Thoracic aorta (tissue), 2 donors: ENCODE measurements at regions not wholly inside any gene's neighbourhood (a gene's known extent, or its start where the extent isn't known, plus 50 kb on each side); places are given as distances from the start of the nearest gene placed in this dataset.

ENCODE experiments used
- ATAC-seq: fragments of 150-250 bp; one replicate; pipeline ENCODE4 v1.8.0; 2017; ENCODE audit warnings: low read depth; ENCODE audit not compliant: insufficient number of reproducible peaks, low FRiP score
- DNase-seq: peaks from one replicate; pipeline ENCODE4 v3.0.0-alpha.2; 2020; ENCODE audit warnings: low spot score
- H3K27ac ChIP-seq, 2 donors: fragments of 200-600 bp; sonication (generic); 1 replicate in 1 of 2; 2 replicates in 1 of 2; pipeline ENCODE4 v1.5.1; 2016; ENCODE audit warnings: mild to moderate bottlenecking in 2 of 2, moderate library complexity in 2 of 2
- H3K27me3 ChIP-seq: fragments of 200-600 bp; sonication (generic); replicated peaks from 2 replicates; pipeline ENCODE4 v1.6.0; 2016; ENCODE audit warnings: mild to moderate bottlenecking; ENCODE audit not compliant: insufficient read depth
- H3K36me3 ChIP-seq: fragments of 200-600 bp; sonication (generic); one replicate; pipeline ENCODE4 v1.5.1; 2016
- H3K4me1 ChIP-seq, 2 donors: fragments of 200-600 bp; sonication (generic); 1 replicate in 1 of 2; 2 replicates in 1 of 2; pipeline versions ENCODE4 v1.5.1 to v1.6.0; 2016; ENCODE audit warnings: low read depth in 2 of 2, mild to moderate bottlenecking in 1 of 2; ENCODE audit not compliant: control insufficient read depth in 1 of 2
- H3K4me3 ChIP-seq: fragments of 200-600 bp; sonication (generic); 2 replicates; pipeline ENCODE4 v1.5.1; 2016; ENCODE audit warnings: mild to moderate bottlenecking
- H3K9me3 ChIP-seq: fragments of 200-600 bp; sonication (generic); 2 replicates; pipeline ENCODE4 v1.5.1; 2016
- TF ChIP-seq, protein P1 (sequence below): fragments of 200-600 bp; sonication (generic); IDR thresholded peaks from one replicate; pipeline ENCODE4 v1.5.1; 2019; ENCODE audit warnings: antibody characterized with exemption

DNA sequence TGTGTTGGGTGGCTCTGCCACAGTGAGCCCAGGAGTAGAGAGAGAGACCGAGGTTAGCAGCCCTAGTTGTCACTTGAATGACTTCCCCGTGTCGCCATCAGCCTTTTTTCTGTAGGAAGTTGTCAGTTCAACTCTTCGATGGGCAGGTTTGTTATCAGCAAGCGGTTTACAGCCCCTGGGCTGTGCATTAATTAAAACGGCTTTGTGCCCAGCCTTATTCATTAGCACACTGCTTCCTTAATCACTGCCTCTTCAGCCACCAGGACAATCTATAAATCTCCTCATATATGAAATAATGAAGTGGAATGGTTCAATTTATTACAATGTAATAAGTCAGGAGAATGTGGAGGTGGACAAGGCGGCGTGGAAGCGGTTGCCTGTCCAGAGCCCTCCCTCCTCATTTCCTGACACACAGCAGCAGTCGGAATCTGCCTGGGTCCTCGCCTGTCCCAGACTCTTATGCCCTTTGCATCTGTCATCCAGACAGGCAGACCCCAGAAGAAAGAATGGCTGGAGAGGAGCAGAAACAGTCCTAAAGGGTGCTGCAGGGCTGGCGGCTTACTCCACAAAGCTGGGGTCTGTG, 122.4 kb upstream of the OPCML start:
- ATAC-seq = no peak
- Histone ChIP-seq H3K36me3 (no peaks in the 10 kb centered on the region), H3K27me3 (no peaks in the 10 kb centered on the region), H3K9me3 (no peaks in the 10 kb centered on the region), H3K4me3 (no peak overlapping the region), H3K4me1 (no peaks in the 10 kb centered on the region), H3K27ac (no peak overlapping the region)
- TF ChIP-seq, protein P1, sequence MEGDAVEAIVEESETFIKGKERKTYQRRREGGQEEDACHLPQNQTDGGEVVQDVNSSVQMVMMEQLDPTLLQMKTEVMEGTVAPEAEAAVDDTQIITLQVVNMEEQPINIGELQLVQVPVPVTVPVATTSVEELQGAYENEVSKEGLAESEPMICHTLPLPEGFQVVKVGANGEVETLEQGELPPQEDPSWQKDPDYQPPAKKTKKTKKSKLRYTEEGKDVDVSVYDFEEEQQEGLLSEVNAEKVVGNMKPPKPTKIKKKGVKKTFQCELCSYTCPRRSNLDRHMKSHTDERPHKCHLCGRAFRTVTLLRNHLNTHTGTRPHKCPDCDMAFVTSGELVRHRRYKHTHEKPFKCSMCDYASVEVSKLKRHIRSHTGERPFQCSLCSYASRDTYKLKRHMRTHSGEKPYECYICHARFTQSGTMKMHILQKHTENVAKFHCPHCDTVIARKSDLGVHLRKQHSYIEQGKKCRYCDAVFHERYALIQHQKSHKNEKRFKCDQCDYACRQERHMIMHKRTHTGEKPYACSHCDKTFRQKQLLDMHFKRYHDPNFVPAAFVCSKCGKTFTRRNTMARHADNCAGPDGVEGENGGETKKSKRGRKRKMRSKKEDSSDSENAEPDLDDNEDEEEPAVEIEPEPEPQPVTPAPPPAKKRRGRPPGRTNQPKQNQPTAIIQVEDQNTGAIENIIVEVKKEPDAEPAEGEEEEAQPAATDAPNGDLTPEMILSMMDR = no peak
- no peak for DNase-seq

DNA sequence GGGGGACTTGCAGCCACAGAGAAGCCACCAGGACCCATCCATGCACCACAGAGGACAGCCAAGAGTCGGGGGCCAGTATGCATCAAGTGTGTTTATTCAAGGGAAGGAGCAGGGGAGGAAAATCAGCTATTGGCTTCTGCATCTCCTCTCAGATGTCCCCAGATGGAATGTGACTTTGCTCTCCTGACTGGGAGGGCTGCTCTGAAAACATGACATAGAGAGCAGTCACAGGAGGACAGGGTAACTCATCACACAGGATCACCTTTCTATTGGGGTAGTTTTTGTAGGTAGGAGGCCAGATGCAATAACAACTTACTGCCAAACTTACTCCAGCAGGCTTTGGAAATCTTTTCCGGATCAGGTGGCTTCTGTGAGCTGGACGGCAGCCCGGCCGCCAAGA, 121.0 kb upstream of the OPCML start:
- ATAC-seq (no peak), DNase-seq (no peak)
- no peaks in the 10 kb centered on the region for H3K27me3 ChIP-seq
- H3K36me3 ChIP-seq = no peaks in the 10 kb centered on the region
- H3K4me1 ChIP-seq = no peaks in the 10 kb centered on the region
- no peaks in the 10 kb centered on the region for H3K9me3 ChIP-seq
- H3K4me3 ChIP-seq = no peak overlapping the region
- TF ChIP-seq, protein P1 = no peak
- H3K27ac ChIP-seq = no peak overlapping the region

DNA sequence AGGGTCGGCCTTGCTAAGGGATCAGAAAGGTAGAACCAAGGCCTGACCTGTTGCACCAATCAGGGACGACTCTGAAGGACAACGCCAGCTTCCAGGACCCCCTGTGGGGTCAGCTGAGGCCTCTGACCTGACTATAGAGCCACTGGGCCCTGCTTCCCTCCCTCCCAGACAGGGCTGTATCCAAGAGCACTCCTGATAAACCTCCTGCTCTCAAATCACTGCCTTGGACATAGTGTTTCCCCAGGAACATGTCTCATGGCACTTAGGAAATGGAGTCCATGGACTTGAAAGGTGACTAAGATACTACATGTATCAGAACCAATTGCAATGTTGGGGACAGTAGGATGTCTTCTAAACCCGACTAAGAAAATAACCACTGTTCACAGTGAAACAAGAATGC, 117.8 kb upstream of the OPCML start:
- ATAC-seq = no peak
- Histone ChIP-seq H3K27me3 (no peaks in the 10 kb centered on the region), H3K4me3 (no peak overlapping the region), H3K4me1 (no peaks in the 10 kb centered on the region), H3K27ac (no peak overlapping the region), H3K36me3 (no peaks in the 10 kb centered on the region), H3K9me3 (no peaks in the 10 kb centered on the region)
- no peak for DNase-seq
- TF ChIP-seq, protein P1 = no peak

DNA sequence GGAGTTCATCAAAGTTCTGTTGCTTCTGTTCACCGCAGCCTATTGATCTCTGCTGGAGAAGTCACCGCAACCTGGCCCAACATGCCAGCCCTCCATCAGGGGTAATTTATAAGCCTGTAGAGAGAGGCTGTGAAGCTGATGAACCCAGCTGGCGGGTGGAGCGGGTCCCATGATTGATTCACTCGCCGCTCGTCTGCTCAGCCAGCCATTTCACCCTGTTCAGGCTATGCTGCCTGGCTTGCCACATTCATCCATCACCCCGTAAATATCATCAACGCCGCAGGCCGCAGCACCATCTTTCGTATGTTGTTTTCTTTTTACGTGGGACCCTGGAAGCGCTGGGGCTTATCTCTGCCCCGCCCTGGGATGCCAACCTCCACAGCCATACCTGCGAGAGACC, 116.7 kb upstream of the OPCML start:
- H3K27ac ChIP-seq = no peak overlapping the region

DNA sequence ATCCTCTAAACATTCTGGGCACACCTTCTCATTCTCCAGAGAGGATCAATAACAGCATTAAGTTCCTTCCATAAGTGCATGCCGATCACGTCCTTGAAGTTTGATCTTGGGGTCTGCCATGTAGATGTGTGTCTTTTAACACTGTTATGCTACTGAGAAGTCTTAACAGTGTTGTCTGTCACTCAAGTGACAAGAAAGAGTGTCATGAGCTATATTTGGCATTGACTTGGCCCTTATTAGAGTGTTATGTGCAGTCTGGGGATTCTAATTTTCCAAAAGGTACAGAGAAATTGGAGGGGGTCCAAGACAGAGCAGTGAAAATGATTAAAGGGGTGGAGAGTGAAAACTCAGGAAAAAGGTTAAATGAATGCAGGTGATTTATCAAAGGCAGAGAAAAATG, 107.1 kb upstream of the OPCML start:
- no peak overlapping the region for H3K4me3 ChIP-seq
- H3K27me3 ChIP-seq = no peaks in the 10 kb centered on the region
- H3K9me3 ChIP-seq = no peaks in the 10 kb centered on the region
- H3K36me3 ChIP-seq = no peaks in the 10 kb centered on the region
- no peak overlapping the region for H3K27ac ChIP-seq
- no peak for ATAC-seq
- H3K4me1 ChIP-seq = no peaks in the 10 kb centered on the region
- TF ChIP-seq, protein P1 = no peak
- DNase-seq = no peak

More for the DNA sequence above, 116.7 kb upstream of the OPCML start:
- H3K9me3 ChIP-seq = no peaks in the 10 kb centered on the region
- H3K27me3 ChIP-seq = no peaks in the 10 kb centered on the region
- ATAC-seq (no peak), DNase-seq (no peak)
- TF ChIP-seq, protein P1 = no peak
- H3K4me1 ChIP-seq = no peaks in the 10 kb centered on the region
- H3K36me3 ChIP-seq = no peaks in the 10 kb centered on the region
- H3K4me3 ChIP-seq = no peak overlapping the region
